Trophoblast cell (in vitro differentiated cells and primary cell): ENCODE measurements at regions not wholly inside any gene's neighbourhood (a gene's known extent, or its start where the extent isn't known, plus 50 kb on each side); places are given as distances from the start of the nearest gene placed in this dataset.
"Not testable (repeated sequence)": the region's sequence is repeated elsewhere in the genome, so short reads cannot be mapped to it uniquely, and the experiment has no call there.

Source experiments
- DNase-seq, 2 donors: peaks; one replicate each; pipeline ENCODE4 v3.0.0-alpha.2; 2016
- H2AFZ ChIP-seq: 2 replicates; pipeline ENCODE4 v1.6.1; 2013; ENCODE audit warnings: low read length, moderate library complexity, mild to moderate bottlenecking; ENCODE audit not compliant: insufficient read depth, poor library complexity
- H2AK5ac ChIP-seq: 2 replicates; pipeline ENCODE4 v1.6.1; 2013; ENCODE audit warnings: mild to moderate bottlenecking, low read length
- H2BK120ac ChIP-seq: 2 replicates; pipeline ENCODE4 v1.6.1; 2013; ENCODE audit warnings: low read length, mild to moderate bottlenecking, moderate library complexity; ENCODE audit not compliant: insufficient read depth, poor library complexity
- H2BK12ac ChIP-seq: 2 replicates; pipeline ENCODE4 v1.6.1; 2013; ENCODE audit warnings: mild to moderate bottlenecking, low read length, moderate library complexity
- H2BK5ac ChIP-seq: 2 replicates; pipeline ENCODE4 v1.6.1; 2013; ENCODE audit warnings: low read length, low read depth, moderate library complexity, mild to moderate bottlenecking; ENCODE audit not compliant: poor library complexity
- H3K14ac ChIP-seq: 2 replicates; pipeline ENCODE4 v1.6.1; 2013; ENCODE audit warnings: mild to moderate bottlenecking, low read length
- H3K18ac ChIP-seq: 2 replicates; pipeline ENCODE4 v1.6.1; 2013; ENCODE audit warnings: mild to moderate bottlenecking, low read length
- H3K23ac ChIP-seq: 2 replicates; pipeline ENCODE4 v1.6.1; 2013; ENCODE audit warnings: low read length
- H3K27ac ChIP-seq: 2 replicates; pipeline ENCODE4 v1.5.1; 2013; ENCODE audit warnings: low read depth, mild to moderate bottlenecking, inconsistent platforms, low read length, moderate library complexity
- H3K27me3 ChIP-seq: 2 replicates; pipeline ENCODE4 v1.6.1; 2013; ENCODE audit warnings: inconsistent platforms, mild to moderate bottlenecking, low read length, moderate library complexity; ENCODE audit not compliant: insufficient read depth
- H3K36me3 ChIP-seq, 2 experiments: 1 replicate in 1 of 2; 2 replicates in 1 of 2; pipeline ENCODE4 v1.6.1; 2013; ENCODE audit warnings: low read length in 2 of 2, mild to moderate bottlenecking in 2 of 2, moderate library complexity in 1 of 2; ENCODE audit not compliant: insufficient read depth in 2 of 2, control insufficient read depth in 1 of 2
- H3K4ac ChIP-seq: 2 replicates; pipeline ENCODE4 v1.6.1; 2013; ENCODE audit warnings: low read depth, mild to moderate bottlenecking, low read length, moderate library complexity
- H3K4me1 ChIP-seq, 2 experiments: 1 replicate in 1 of 2; 2 replicates in 1 of 2; pipeline ENCODE4 v1.6.1; 2013; ENCODE audit warnings: low read length in 2 of 2, mild to moderate bottlenecking in 2 of 2, moderate library complexity in 1 of 2; ENCODE audit not compliant: insufficient read depth in 2 of 2, control insufficient read depth in 1 of 2
- H3K4me2 ChIP-seq: 2 replicates; pipeline ENCODE4 v1.6.1; 2013; ENCODE audit warnings: inconsistent platforms, mild to moderate bottlenecking, low read length, moderate library complexity
- H3K4me3 ChIP-seq: 2 replicates; pipeline ENCODE4 v1.5.1; 2013; ENCODE audit warnings: mild to moderate bottlenecking, low read depth, low read length, inconsistent platforms
- H3K79me1 ChIP-seq: one replicate; pipeline ENCODE4 v1.6.1; 2013; ENCODE audit warnings: low read length
- H3K79me2 ChIP-seq: 2 replicates; pipeline ENCODE4 v1.6.1; 2013; ENCODE audit warnings: low read length, mild to moderate bottlenecking; ENCODE audit not compliant: control insufficient read depth, insufficient read depth, poor library complexity
- H3K9ac ChIP-seq: 2 replicates; pipeline ENCODE4 v1.6.1; 2013; ENCODE audit warnings: mild to moderate bottlenecking, low read length
- H3K9me3 ChIP-seq: 2 replicates; pipeline ENCODE4 v1.6.1; 2013; ENCODE audit warnings: low read depth, mild to moderate bottlenecking, control low read depth, inconsistent platforms, low read length; ENCODE audit not compliant: insufficient read depth
- H4K12ac ChIP-seq: 2 replicates; pipeline ENCODE4 v1.6.1; 2013; ENCODE audit warnings: low read depth, mild to moderate bottlenecking, low read length, moderate library complexity
- H4K8ac ChIP-seq: 2 replicates; pipeline ENCODE4 v1.6.1; 2013; ENCODE audit warnings: low read depth, mild to moderate bottlenecking, low read length, moderate library complexity
- H4K91ac ChIP-seq: one replicate; pipeline ENCODE4 v1.6.1; 2013; ENCODE audit warnings: low read depth, mild to moderate bottlenecking, low read length, moderate library complexity
- WGBS: extraction: QIAGEN DNeasy Blood & Tissue Kit; methylation state at CpG from one replicate; pipeline ENCODE4 v1.1.7; 2013; ENCODE audit warnings: missing lambda C conversion rate; ENCODE audit not compliant: insufficient read length, insufficient coverage; ENCODE audit errors: extremely low coverage; 5-methylcytosine and 5-hydroxymethylcytosine counted together

GRCh38 chr15:54772663-54773062 lies 424.1 kb downstream of the RSL24D1 start:
- H2AFZ ChIP-seq: no peak overlapping the region
- H4K91ac ChIP-seq: no peak overlapping the region
- no peak overlapping the region for H3K9ac ChIP-seq
- no peak overlapping the region for H3K4me3 ChIP-seq
- no peaks in the 10 kb centered on the region for H3K27me3 ChIP-seq
- no peak overlapping the region for H3K18ac ChIP-seq
- no peak overlapping the region for H3K27ac ChIP-seq
- no peaks in the 10 kb centered on the region for H3K79me2 ChIP-seq
- no peaks in the 10 kb centered on the region for H3K36me3 ChIP-seq
- H3K9me3 ChIP-seq: no peaks in the 10 kb centered on the region
- no peak overlapping the region for H4K12ac ChIP-seq
- no CpG with 5 or more reads among the region's 1 CpG for WGBS
- H3K23ac ChIP-seq: no peak overlapping the region
- H3K14ac ChIP-seq: no peak overlapping the region
- no peak for DNase-seq
- H4K8ac ChIP-seq: no peak overlapping the region
- no peak overlapping the region for H2BK5ac ChIP-seq
- H3K4me2 ChIP-seq: no peak overlapping the region
- no peaks in the 10 kb centered on the region for H3K4me1 ChIP-seq
- H2BK12ac ChIP-seq: no peak overlapping the region
- no peak overlapping the region for H3K4ac ChIP-seq
- H3K79me1 ChIP-seq: no peaks in the 10 kb centered on the region
- no peak overlapping the region for H2BK120ac ChIP-seq
- no peak overlapping the region for H2AK5ac ChIP-seq

GRCh38 chr15:54749461-54749860 lies 447.3 kb downstream of the RSL24D1 start:
- not testable (repeated sequence) for H3K4ac ChIP-seq, H4K12ac ChIP-seq, H3K4me3 ChIP-seq, H2AK5ac ChIP-seq, H3K27ac ChIP-seq, H3K23ac ChIP-seq, H2BK12ac ChIP-seq, H2BK120ac ChIP-seq, H2AFZ ChIP-seq, H3K79me1 ChIP-seq, H3K14ac ChIP-seq, H4K8ac ChIP-seq, H3K79me2 ChIP-seq, H3K36me3 ChIP-seq, H3K9me3 ChIP-seq, H3K4me2 ChIP-seq, H3K9ac ChIP-seq, H3K27me3 ChIP-seq, H3K18ac ChIP-seq, H4K91ac ChIP-seq, H3K4me1 ChIP-seq, H2BK5ac ChIP-seq, DNase-seq
- WGBS: no CpG with 5 or more reads among the region's 8 CpGs

GRCh38 chr15:54722342-54722986 lies 474.3 kb downstream of the RSL24D1 start:
- no peak overlapping the region for H3K9ac ChIP-seq
- no peak overlapping the region for H3K27ac ChIP-seq
- no peak overlapping the region for H2BK12ac ChIP-seq
- H3K14ac ChIP-seq: no peak overlapping the region
- H3K4ac ChIP-seq: no peak overlapping the region
- peaks cover 4% of the 10 kb centered on the region in 2 experiments for H3K4me1 ChIP-seq
- no peak overlapping the region for H3K4me2 ChIP-seq
- no CpG with 5 or more reads among the region's 9 CpGs for WGBS
- DNase-seq: no peak
- no peaks in the 10 kb centered on the region for H3K79me2 ChIP-seq
- no peak overlapping the region for H2BK5ac ChIP-seq
- H3K79me1 ChIP-seq: no peaks in the 10 kb centered on the region
- H3K36me3 ChIP-seq: no peaks in the 10 kb centered on the region
- no peaks in the 10 kb centered on the region for H3K9me3 ChIP-seq
- no peaks in the 10 kb centered on the region for H3K27me3 ChIP-seq
- no peak overlapping the region for H2BK120ac ChIP-seq
- H2AK5ac ChIP-seq: no peak overlapping the region
- H3K4me3 ChIP-seq: no peak overlapping the region
- no peak overlapping the region for H4K12ac ChIP-seq
- H2AFZ ChIP-seq: no peak overlapping the region
- no peak overlapping the region for H4K8ac ChIP-seq
- no peak overlapping the region for H4K91ac ChIP-seq
- H3K23ac ChIP-seq: no peak overlapping the region
- no peak overlapping the region for H3K18ac ChIP-seq

- Histone ChIP-seq H3K4me2 (no peak overlapping the region), H4K91ac (no peak overlapping the region), H2AK5ac (no peak overlapping the region), H3K9ac (no peak overlapping the region), H3K23ac (no peak overlapping the region), H3K79me1 (no peaks in the 10 kb centered on the region), H3K36me3 (no peaks in the 10 kb centered on the region), H2BK12ac (no peak overlapping the region), H3K18ac (no peak overlapping the region), H4K12ac (no peak overlapping the region), H3K4ac (no peak overlapping the region), H4K8ac (no peak overlapping the region), H2AFZ (no peak overlapping the region), H3K4me3 (no peak overlapping the region), H3K79me2 (no peaks in the 10 kb centered on the region), H2BK5ac (no peak overlapping the region), H3K27me3 (no peaks in the 10 kb centered on the region), H3K9me3 (no peaks in the 10 kb centered on the region), H3K14ac (no peak overlapping the region), H2BK120ac (no peak overlapping the region), H3K27ac (no peak overlapping the region), H3K4me1 (no peaks in the 10 kb centered on the region)
- WGBS: no CpG with 5 or more reads among the region's 2 CpGs
- no peak for DNase-seq
Measured at GRCh38 chr15:54719325-54719724, 477.4 kb downstream of the RSL24D1 start.
